GM12892 (cell line): ENCODE measurements at regions not wholly inside any gene's neighbourhood (a gene's known extent, or its start where the extent isn't known, plus 50 kb on each side); places are given as distances from the start of the nearest gene placed in this dataset.

Source experiments
- POLR2A ChIP-seq: IDR thresholded peaks from 2 replicates; pipeline ENCODE4 v1.6.1; 2011; ENCODE audit warnings: low read depth, low read length, control low read depth
- POLR2AphosphoS5 ChIP-seq: IDR thresholded peaks from 2 replicates; pipeline ENCODE4 v1.6.1; 2011; ENCODE audit warnings: low read depth, low read length, control low read depth
- TAF1 ChIP-seq: IDR thresholded peaks from 2 replicates; pipeline ENCODE4 v1.6.1; 2011; ENCODE audit warnings: low read depth, mild to moderate bottlenecking, control low read depth, low read length, borderline replicate concordance

- TF ChIP-seq POLR2A (no peak), TAF1 (no peak), POLR2AphosphoS5 (no peak)
Measured at GRCh38 chr7:51660516-51660915, 343.9 kb upstream of the COBL start.
